Sigmoid colon (tissue), 6 donors: ENCODE measurements at regions not wholly inside any gene's neighbourhood (a gene's known extent, or its start where the extent isn't known, plus 50 kb on each side); places are given as distances from the start of the nearest gene placed in this dataset.

ENCODE experiments used
- DNase-seq: peaks from one replicate; pipeline ENCODE4 v3.0.0-alpha.2; 2019
- H3K27ac ChIP-seq, 4 donors: fragments of 200-600 bp; sonication (generic); one replicate each; pipeline ENCODE4 v1.5.1; 2016 to 2019; ENCODE audit warnings: mild to moderate bottlenecking in 1 of 4
- H3K27me3 ChIP-seq, 3 donors: fragments of 200-600 bp; sonication (generic); one replicate each; pipeline ENCODE4 v1.5.1; 2019; ENCODE audit warnings: mild to moderate bottlenecking in 1 of 3
- H3K36me3 ChIP-seq, 4 donors: fragments of 200-600 bp; sonication (generic); one replicate each; pipeline ENCODE4 v1.5.1; 2016 to 2019
- H3K4me1 ChIP-seq, 4 donors: fragments of 200-600 bp; sonication (generic); one replicate each; pipeline ENCODE4 v1.5.1; 2017 to 2019
- H3K4me3 ChIP-seq, 4 donors: fragments of 200-600 bp; sonication (generic); one replicate each; pipeline ENCODE4 v1.5.1; 2017 to 2019; ENCODE audit warnings: mild to moderate bottlenecking in 2 of 4, moderate library complexity in 1 of 4
- H3K9me3 ChIP-seq, 4 donors: fragments of 200-600 bp in 3 of 4; sonication (generic) in 3 of 4; one replicate each; pipeline versions ENCODE4 v1.5.1 to v1.6.1; 2013 to 2019
- EP300 ChIP-seq, 4 donors: sonication (generic); formaldehyde crosslinking; IDR thresholded peaks; one replicate each; pipeline ENCODE4 v1.6.1; 2017; ENCODE audit warnings: antibody characterized with exemption in 4 of 4
- POLR2A ChIP-seq, 2 donors: fragments of 450-650 bp; IDR thresholded peaks; one replicate each; pipeline ENCODE4 v1.6.1; 2016; ENCODE audit warnings: antibody characterized with exemption in 2 of 2, mild to moderate bottlenecking in 2 of 2, moderate library complexity in 2 of 2
- POLR2AphosphoS5 ChIP-seq, 4 donors: sonication (generic); formaldehyde crosslinking; IDR thresholded peaks; one replicate each; pipeline ENCODE4 v1.6.1; 2017; ENCODE audit warnings: antibody characterized with exemption in 4 of 4
- WGBS, 2 donors: extraction: QIAGEN DNeasy Blood & Tissue Kit; methylation state at CpG; one replicate each; pipeline ENCODE4 v1.1.7; 2013; 5-methylcytosine and 5-hydroxymethylcytosine counted together
- intact Hi-C: fragments of 100-400 bp; cut with DNase I; formaldehyde crosslinking; loops from one replicate; pipeline ENCODE4 v1.15.1; 2023
- TF ChIP-seq, protein P1 (sequence below), 4 experiments: fragments of 450-650 bp in 3 of 4; fragments of 200-600 bp in 1 of 4; IDR thresholded peaks; one replicate each; pipeline ENCODE4 v1.5.1; 2016 to 2019; ENCODE audit warnings: antibody characterized with exemption in 4 of 4, mild to moderate bottlenecking in 3 of 4, moderate library complexity in 2 of 4
- donor health status: healthy with polysubstance abuse.
- donor health status: healthy.

- Histone ChIP-seq H3K9me3 (no peaks in the 10 kb centered on the region), H3K4me1 (no peaks in the 10 kb centered on the region), H3K36me3 (no peaks in the 10 kb centered on the region), H3K27ac (no peak overlapping the region), H3K4me3 (no peak overlapping the region), H3K27me3 (no peaks in the 10 kb centered on the region)
- TF ChIP-seq, protein P1, sequence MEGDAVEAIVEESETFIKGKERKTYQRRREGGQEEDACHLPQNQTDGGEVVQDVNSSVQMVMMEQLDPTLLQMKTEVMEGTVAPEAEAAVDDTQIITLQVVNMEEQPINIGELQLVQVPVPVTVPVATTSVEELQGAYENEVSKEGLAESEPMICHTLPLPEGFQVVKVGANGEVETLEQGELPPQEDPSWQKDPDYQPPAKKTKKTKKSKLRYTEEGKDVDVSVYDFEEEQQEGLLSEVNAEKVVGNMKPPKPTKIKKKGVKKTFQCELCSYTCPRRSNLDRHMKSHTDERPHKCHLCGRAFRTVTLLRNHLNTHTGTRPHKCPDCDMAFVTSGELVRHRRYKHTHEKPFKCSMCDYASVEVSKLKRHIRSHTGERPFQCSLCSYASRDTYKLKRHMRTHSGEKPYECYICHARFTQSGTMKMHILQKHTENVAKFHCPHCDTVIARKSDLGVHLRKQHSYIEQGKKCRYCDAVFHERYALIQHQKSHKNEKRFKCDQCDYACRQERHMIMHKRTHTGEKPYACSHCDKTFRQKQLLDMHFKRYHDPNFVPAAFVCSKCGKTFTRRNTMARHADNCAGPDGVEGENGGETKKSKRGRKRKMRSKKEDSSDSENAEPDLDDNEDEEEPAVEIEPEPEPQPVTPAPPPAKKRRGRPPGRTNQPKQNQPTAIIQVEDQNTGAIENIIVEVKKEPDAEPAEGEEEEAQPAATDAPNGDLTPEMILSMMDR (IDR thresholded peaks at IDR 0.05) = no peak
- no peak for TF ChIP-seq POLR2AphosphoS5 (IDR thresholded peaks at IDR 0.05)
- TF ChIP-seq EP300 (IDR thresholded peaks at IDR 0.05) = no peak
- no peak for TF ChIP-seq POLR2A (IDR thresholded peaks at IDR 0.05)
- intact Hi-C loops = no loop called here
- WGBS, 2 donors = 34 to 50% methylated on average over 3 of the region's 3 CpGs
- DNase-seq = no peak
These were observed 56.7 kb upstream of the PAPPA start for GRCh38 chr9:116096853-116097252.

DNA sequence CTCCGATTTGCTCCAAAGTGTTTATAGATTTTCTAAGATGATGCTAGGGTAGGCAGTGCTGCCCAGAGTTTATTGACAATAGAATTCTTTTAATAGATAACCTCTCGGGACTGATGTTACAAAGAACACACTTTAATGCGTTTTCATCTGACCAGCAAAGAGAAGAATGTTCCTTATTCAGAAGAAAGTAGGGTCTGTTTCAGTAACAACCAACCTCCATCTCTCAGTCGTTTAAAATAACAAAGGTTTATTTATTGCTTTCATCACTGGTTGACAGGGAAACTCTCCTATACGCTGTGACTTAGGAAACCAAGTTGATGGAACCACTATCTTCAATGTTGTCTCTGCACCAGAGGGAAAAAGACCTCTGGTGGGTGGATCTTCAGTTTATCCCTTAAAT is 55.1 kb upstream of the PAPPA start:
- no peak overlapping the region for H3K4me3 ChIP-seq
- intact Hi-C loops = no loop called here
- H3K9me3 ChIP-seq = no peaks in the 10 kb centered on the region
- TF ChIP-seq, protein P1 (IDR thresholded peaks at IDR 0.05) = no peak
- TF ChIP-seq POLR2AphosphoS5 (IDR thresholded peaks at IDR 0.05) (no peak), POLR2A (IDR thresholded peaks at IDR 0.05) (no peak), EP300 (IDR thresholded peaks at IDR 0.05) (no peak)
- WGBS, 2 donors = 54 to 62% methylated on average over 5 of the region's 5 CpGs
- H3K27me3 ChIP-seq = no peaks in the 10 kb centered on the region
- DNase-seq = no peak
- H3K4me1 ChIP-seq = no peaks in the 10 kb centered on the region
- H3K36me3 ChIP-seq = no peaks in the 10 kb centered on the region
- H3K27ac ChIP-seq = no peak overlapping the region

DNA sequence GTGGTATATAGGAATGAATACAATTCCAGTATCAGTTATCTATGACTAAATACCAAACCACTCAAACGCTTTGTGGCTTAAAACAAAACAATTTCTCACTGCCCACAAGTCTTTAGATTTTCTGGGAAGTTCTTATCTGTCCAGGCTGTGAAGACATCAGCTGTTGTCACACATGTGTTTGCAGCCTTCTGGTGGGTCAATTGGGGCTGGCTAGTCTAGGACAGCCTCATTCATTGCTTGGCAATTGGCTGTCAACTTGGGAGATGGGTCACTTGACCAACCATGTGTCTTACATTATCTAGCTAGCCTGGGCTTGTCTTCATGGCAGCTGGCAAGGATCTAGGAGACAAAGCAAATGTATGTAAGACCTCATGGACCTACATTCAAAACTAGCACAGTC is 53.8 kb upstream of the PAPPA start:
- 85 to 86% methylated on average over 1 of the region's 1 CpG for WGBS, 2 donors
- TF ChIP-seq, protein P1 (IDR thresholded peaks at IDR 0.05) = no peak
- TF ChIP-seq EP300 (IDR thresholded peaks at IDR 0.05) (no peak), POLR2AphosphoS5 (IDR thresholded peaks at IDR 0.05) (no peak), POLR2A (IDR thresholded peaks at IDR 0.05) (no peak)
- Histone ChIP-seq H3K4me3 (no peak overlapping the region), H3K27me3 (no peaks in the 10 kb centered on the region), H3K36me3 (no peaks in the 10 kb centered on the region), H3K9me3 (no peaks in the 10 kb centered on the region), H3K27ac (no peak overlapping the region), H3K4me1 (no peaks in the 10 kb centered on the region)
- DNase-seq = no peak
- intact Hi-C loops = no loop called here

DNA sequence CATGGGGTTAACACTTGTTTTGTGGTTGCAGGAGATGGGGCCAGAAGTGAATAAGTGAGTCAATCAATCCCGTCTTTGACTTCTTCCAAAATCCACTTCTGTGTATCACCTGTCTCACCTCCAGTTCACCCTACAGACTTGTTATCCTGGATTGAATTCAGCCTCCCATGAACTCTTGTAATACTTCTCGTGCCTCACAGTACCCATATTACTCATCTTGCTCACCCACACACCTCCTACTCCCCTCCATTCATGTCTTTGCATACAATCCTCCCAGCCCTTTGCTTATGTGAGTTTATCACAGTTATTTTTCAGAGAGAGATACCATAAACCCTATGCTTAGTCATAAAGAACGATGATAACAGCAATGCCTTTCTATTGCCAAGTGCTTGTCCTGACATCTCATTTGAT is 52.9 kb upstream of the PAPPA start:
- H3K4me3 ChIP-seq = no peak overlapping the region
- 48 to 67% methylated on average over 3 of the region's 3 CpGs for WGBS, 2 donors
- H3K9me3 ChIP-seq = no peaks in the 10 kb centered on the region
- H3K4me1 ChIP-seq = no peaks in the 10 kb centered on the region
- no peaks in the 10 kb centered on the region for H3K27me3 ChIP-seq
- H3K36me3 ChIP-seq = no peaks in the 10 kb centered on the region
- no peak for TF ChIP-seq POLR2A (IDR thresholded peaks at IDR 0.05)
- DNase-seq = no peak
- no peak overlapping the region for H3K27ac ChIP-seq
- intact Hi-C loops = no loop called here

DNA sequence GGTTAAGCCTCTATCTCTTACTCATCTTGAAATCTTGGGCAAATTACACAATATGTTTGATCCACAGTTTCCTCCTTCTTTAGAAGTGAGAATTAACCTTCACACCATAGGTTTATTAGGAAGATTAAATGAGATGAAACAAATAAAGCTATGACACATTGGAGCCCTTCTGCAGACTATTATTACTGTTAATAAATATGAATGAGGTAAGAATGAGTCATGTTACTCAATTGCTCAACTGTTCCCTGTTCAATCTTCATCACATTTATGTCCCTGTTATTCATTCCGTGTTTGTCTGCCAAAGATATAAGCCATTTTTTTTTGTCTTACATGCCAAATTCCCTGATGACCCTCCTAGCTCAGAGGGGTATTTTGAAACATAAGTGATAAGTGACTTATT is 52.1 kb upstream of the PAPPA start:
- no peak for DNase-seq
- Histone ChIP-seq H3K27ac (no peak overlapping the region), H3K9me3 (no peaks in the 10 kb centered on the region), H3K4me1 (no peaks in the 10 kb centered on the region), H3K4me3 (no peak overlapping the region), H3K27me3 (no peaks in the 10 kb centered on the region), H3K36me3 (no peaks in the 10 kb centered on the region)
- TF ChIP-seq POLR2A (IDR thresholded peaks at IDR 0.05) (no peak), EP300 (IDR thresholded peaks at IDR 0.05) (no peak), POLR2AphosphoS5 (IDR thresholded peaks at IDR 0.05) (peak in 2 of 4 donors; percentile 30 to 31)
- intact Hi-C loops = no loop called here
- 59 to 69% methylated on average over 1 of the region's 1 CpG for WGBS, 2 donors

DNA sequence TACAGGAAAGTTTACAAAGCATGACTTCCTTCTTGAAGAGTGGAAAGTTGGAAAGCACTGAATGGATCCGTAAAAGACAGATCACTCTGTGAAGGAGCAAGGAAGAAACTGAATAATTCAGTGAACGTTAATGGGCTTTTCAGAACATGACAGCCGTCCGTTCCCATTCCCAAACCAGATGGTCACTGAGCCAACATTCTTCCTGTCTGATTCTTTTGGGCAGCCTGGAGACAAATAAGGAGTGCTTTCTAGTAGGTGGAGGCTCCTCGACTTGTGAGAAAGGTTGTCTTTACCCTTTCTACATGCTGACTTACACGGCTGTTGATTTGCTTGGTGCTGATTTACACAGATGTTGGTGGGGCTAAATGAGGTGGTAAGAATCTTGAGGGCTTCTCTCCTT is 51.0 kb upstream of the PAPPA start:
- DNase-seq = no peak
- H3K9me3 ChIP-seq = no peaks in the 10 kb centered on the region
- no peak overlapping the region for H3K4me3 ChIP-seq
- no peaks in the 10 kb centered on the region for H3K27me3 ChIP-seq
- intact Hi-C loops = no loop called here
- TF ChIP-seq POLR2A (IDR thresholded peaks at IDR 0.05) (no peak), POLR2AphosphoS5 (IDR thresholded peaks at IDR 0.05) (no peak), EP300 (IDR thresholded peaks at IDR 0.05) (no peak)
- TF ChIP-seq, protein P1 (IDR thresholded peaks at IDR 0.05) = no peak
- WGBS, 2 donors = 87 to 89% methylated on average over 6 of the region's 6 CpGs
- H3K27ac ChIP-seq = no peak overlapping the region
- no peaks in the 10 kb centered on the region for H3K36me3 ChIP-seq
- H3K4me1 ChIP-seq = no peaks in the 10 kb centered on the region
